Thyroid gland (tissue), 4 donors: ENCODE measurements at regions not wholly inside any gene's neighbourhood (a gene's known extent, or its start where the extent isn't known, plus 50 kb on each side); places are given as distances from the start of the nearest gene placed in this dataset.

Experiments used
- DNase-seq, 2 donors: peaks; one replicate each; pipeline ENCODE4 v3.0.0-alpha.2; 2019
- H3K27ac ChIP-seq, 3 donors: fragments of 200-600 bp; sonication (generic); 1 replicate in 2 of 3; 2 replicates in 1 of 3; pipeline ENCODE4 v1.5.1; 2016 to 2019; ENCODE audit warnings: mild to moderate bottlenecking in 1 of 3, moderate library complexity in 1 of 3
- H3K27me3 ChIP-seq: fragments of 200-600 bp; sonication (generic); one replicate; pipeline ENCODE4 v1.5.1; 2019
- H3K36me3 ChIP-seq, 2 donors: fragments of 200-600 bp; sonication (generic); one replicate each; pipeline ENCODE4 v1.5.1; 2016 to 2019
- H3K4me1 ChIP-seq, 2 donors: fragments of 200-600 bp; sonication (generic); one replicate each; pipeline ENCODE4 v1.5.1; 2017 to 2019
- H3K4me3 ChIP-seq, 3 donors: fragments of 200-600 bp; sonication (generic); replicated peaks in 1 of 3; 1 replicate in 2 of 3; 2 replicates in 1 of 3; pipeline ENCODE4 v1.5.1; 2016; ENCODE audit warnings: mild to moderate bottlenecking in 1 of 3
- H3K9me3 ChIP-seq: fragments of 200-600 bp; sonication (generic); one replicate; pipeline ENCODE4 v1.5.1; 2017
- POLR2A ChIP-seq, 2 donors: fragments of 450-650 bp; IDR thresholded peaks; one replicate each; pipeline ENCODE4 v1.6.1; 2017; ENCODE audit warnings: antibody characterized with exemption in 2 of 2, mild to moderate bottlenecking in 2 of 2, moderate library complexity in 1 of 2
- WGBS, 2 donors: methylation state at CpG; one replicate each; pipeline ENCODE4 v1.1.5; 2017; 5-methylcytosine and 5-hydroxymethylcytosine counted together
- intact Hi-C: fragments of 100-400 bp; cut with DNase I; formaldehyde crosslinking; loops from one replicate; pipeline ENCODE4 v1.15.1; 2023
- TF ChIP-seq, protein P1 (sequence below), 6 experiments: fragments of 200-600 bp in 3 of 6; fragments of 450-650 bp in 3 of 6; sonication (generic) in 3 of 6; IDR thresholded peaks; one replicate each; pipeline ENCODE4 v1.5.1; 2016 to 2019; ENCODE audit warnings: antibody characterized with exemption in 6 of 6, mild to moderate bottlenecking in 2 of 6, inconsistent platforms in 1 of 6, moderate library complexity in 1 of 6

DNA sequence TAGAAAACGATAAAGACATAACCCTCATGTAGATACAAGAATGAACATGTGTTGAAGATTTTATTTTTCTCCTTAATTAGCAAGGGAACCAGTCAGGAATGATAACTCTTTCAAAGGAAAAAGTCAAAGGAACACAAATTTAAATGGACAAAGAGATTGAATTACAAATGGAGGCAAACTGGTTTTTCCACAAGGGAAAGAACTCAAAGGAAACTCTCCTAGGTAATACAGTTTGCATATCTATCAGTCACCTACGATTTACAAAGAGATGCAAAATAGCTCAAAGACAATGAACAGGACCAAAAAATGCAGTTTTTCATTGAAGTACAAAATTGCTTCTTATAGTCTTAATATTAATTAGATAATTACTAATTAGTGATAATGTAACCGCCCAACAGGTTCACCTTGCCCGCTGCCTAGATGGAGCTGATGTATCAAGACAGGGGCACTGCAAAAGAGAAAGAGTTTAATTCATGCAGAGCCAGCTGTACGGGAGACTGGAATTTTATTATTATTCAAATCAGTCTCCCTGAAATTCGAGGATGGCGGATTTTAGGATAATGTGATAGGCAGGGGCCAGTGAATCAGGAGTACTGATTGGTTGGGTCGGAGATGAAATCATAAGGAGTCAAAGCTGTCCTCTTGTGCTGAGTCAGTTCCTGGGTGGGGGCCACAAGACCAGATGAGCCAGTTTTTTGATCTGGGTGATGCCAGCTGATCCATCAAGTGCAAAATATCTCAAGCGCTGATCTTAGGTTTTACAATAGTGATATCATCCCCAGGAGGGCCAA is 151.0 kb downstream of the TMEM17 start:
- H3K27me3 ChIP-seq = no peaks in the 10 kb centered on the region
- no peaks in the 10 kb centered on the region for H3K36me3 ChIP-seq
- no peak overlapping the region for H3K4me3 ChIP-seq
- H3K4me1 ChIP-seq = no peaks in the 10 kb centered on the region
- intact Hi-C loops = no loop called here
- no peak overlapping the region for H3K27ac ChIP-seq
- 72 to 78% methylated on average over 9 of the region's 9 CpGs for WGBS, 2 donors
- DNase-seq = no peak
- TF ChIP-seq, protein P1, sequence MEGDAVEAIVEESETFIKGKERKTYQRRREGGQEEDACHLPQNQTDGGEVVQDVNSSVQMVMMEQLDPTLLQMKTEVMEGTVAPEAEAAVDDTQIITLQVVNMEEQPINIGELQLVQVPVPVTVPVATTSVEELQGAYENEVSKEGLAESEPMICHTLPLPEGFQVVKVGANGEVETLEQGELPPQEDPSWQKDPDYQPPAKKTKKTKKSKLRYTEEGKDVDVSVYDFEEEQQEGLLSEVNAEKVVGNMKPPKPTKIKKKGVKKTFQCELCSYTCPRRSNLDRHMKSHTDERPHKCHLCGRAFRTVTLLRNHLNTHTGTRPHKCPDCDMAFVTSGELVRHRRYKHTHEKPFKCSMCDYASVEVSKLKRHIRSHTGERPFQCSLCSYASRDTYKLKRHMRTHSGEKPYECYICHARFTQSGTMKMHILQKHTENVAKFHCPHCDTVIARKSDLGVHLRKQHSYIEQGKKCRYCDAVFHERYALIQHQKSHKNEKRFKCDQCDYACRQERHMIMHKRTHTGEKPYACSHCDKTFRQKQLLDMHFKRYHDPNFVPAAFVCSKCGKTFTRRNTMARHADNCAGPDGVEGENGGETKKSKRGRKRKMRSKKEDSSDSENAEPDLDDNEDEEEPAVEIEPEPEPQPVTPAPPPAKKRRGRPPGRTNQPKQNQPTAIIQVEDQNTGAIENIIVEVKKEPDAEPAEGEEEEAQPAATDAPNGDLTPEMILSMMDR (IDR thresholded peaks at IDR 0.05) = no peak
- TF ChIP-seq POLR2A (IDR thresholded peaks at IDR 0.05) = no peak
- no peaks in the 10 kb centered on the region for H3K9me3 ChIP-seq

DNA sequence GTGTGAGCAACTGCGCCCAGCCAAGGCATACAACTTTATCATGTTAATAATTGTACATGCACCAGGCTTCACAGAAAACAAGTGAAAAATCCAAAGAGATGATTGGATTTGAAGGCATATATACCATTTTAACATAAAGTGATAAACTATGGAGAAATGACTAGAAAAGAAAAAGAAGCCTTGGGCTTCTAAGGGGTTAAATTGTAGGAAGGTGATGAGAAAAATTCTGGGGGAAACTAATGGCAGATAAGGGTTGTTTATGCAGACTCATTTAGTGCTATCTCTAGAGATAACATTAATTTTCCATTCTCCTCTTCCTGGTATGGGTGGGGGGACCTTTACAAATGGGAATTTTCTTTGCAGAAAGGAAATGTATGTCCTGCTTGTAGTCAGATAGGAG is 154.0 kb downstream of the TMEM17 start:
- Histone ChIP-seq H3K27ac (no peak overlapping the region), H3K27me3 (no peaks in the 10 kb centered on the region)

DNA sequence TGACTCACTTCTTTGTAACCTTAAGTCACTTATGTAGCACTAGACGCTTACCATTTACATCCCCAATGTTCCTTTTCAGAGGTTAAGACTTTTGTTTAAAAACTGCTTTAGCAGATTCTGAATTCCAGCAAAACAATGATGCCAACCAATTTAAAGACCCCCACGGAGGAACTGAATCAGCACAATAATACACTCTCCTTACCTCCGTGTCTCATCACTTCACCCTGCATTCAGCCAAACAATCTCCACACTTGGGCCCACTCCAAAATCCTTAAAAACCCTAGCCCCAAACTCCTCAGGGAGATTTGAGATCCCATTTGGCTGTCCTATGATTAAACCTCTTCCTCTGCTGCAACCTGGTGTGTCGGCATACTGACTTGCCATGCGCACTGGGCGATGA is 153.9 kb downstream of the B3GNT2 start:
- Histone ChIP-seq H3K36me3 (no peaks in the 10 kb centered on the region), H3K27ac (no peak overlapping the region), H3K4me1 (no peaks in the 10 kb centered on the region), H3K4me3 (no peak overlapping the region), H3K27me3 (no peaks in the 10 kb centered on the region), H3K9me3 (no peaks in the 10 kb centered on the region)
- TF ChIP-seq, protein P1 (IDR thresholded peaks at IDR 0.05) = no peak
- no peak for TF ChIP-seq POLR2A (IDR thresholded peaks at IDR 0.05)
- intact Hi-C loops = no loop called here
- no peak for DNase-seq
- WGBS, 2 donors = 81 to 87% methylated on average over 6 of the region's 6 CpGs

More for the DNA sequence above, 154.0 kb downstream of the TMEM17 start:
- Histone ChIP-seq H3K4me3 (no peak overlapping the region), H3K9me3 (no peaks in the 10 kb centered on the region), H3K36me3 (no peaks in the 10 kb centered on the region), H3K4me1 (no peaks in the 10 kb centered on the region)
- intact Hi-C loops = no loop called here
- no peak for DNase-seq
- TF ChIP-seq, protein P1 (IDR thresholded peaks at IDR 0.05) = no peak
- TF ChIP-seq POLR2A (IDR thresholded peaks at IDR 0.05) = no peak
- 97% methylated on average over 1 of the region's 1 CpG for WGBS, 2 donors

DNA sequence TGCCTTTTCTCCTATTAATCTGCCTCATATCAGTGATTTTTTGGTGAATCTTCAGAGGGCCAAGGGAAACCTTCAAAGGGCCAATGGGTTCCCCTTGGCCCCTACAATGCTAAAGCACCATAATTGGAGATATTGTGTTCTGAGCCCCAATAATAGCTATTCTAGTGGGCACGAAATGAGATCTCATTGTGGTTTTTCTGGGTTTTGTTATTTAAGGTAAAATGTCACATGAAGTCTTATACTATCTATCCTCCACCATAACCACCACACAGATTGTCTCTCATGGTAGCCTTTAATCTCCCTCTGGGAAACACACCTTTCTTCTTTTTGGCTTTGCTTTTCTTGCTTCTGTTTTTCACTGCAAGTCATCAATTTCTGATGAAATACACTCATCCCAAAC is 152.8 kb downstream of the B3GNT2 start:
- intact Hi-C loops = no loop called here
- Histone ChIP-seq H3K9me3 (no peaks in the 10 kb centered on the region), H3K36me3 (no peaks in the 10 kb centered on the region), H3K4me3 (no peak overlapping the region), H3K27ac (no peak overlapping the region), H3K27me3 (no peaks in the 10 kb centered on the region), H3K4me1 (peaks cover 0 to 5% of the 10 kb centered on the region in 2 donors)
- WGBS, 2 donors = 84 to 96% methylated on average over 1 of the region's 1 CpG
- TF ChIP-seq POLR2A (IDR thresholded peaks at IDR 0.05) = no peak
- TF ChIP-seq, protein P1 (IDR thresholded peaks at IDR 0.05) = no peak
- DNase-seq = no peak

DNA sequence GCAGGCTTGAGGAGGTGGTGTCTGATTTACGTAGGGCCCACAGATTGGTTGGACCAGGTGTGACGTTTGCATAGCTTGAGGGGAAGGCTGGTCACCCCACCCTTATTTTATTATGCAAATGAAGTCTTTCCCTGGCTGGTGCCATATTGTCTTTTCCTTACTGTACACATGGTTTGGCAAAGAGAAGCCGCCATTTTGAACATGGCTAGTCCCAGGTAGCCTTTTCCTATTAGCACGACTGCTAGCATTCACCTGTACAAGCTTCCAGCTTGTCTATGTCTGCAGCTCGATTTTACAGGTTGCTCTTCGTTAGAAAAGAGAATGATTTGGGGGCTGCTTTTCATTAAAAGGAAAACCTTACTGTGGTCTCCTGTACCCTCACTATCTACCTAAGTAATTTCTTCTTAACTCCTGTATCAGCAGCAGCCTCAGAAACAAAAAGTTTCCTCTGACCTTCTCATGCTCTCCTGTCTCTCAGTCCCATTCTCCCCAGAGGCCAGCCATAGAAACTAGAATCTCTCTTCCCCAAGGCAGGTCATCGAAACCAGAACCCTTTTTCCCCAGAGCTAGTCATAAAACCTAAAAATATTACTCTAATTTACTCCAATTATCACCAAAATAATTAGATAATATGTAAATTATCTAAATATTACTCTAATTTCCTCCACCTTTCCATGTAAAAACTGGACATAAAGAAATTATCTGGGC is 151.8 kb downstream of the B3GNT2 start:
- intact Hi-C loops = no loop called here
- H3K4me1 ChIP-seq = peaks cover 0 to 11% of the 10 kb centered on the region in 2 donors
- DNase-seq = no peak
- 92 to 95% methylated on average over 7 of the region's 7 CpGs for WGBS, 2 donors
- no peaks in the 10 kb centered on the region for H3K9me3 ChIP-seq
- no peak overlapping the region for H3K27ac ChIP-seq
- no peaks in the 10 kb centered on the region for H3K27me3 ChIP-seq
- TF ChIP-seq, protein P1 (IDR thresholded peaks at IDR 0.05) = no peak
- no peak for TF ChIP-seq POLR2A (IDR thresholded peaks at IDR 0.05)
- no peaks in the 10 kb centered on the region for H3K36me3 ChIP-seq
- no peak overlapping the region for H3K4me3 ChIP-seq
